GM12878 (cell line): ENCODE measurements at regions not wholly inside any gene's neighbourhood (a gene's known extent, or its start where the extent isn't known, plus 50 kb on each side); places are given as distances from the start of the nearest gene placed in this dataset.

Experiments
- ATAC-seq: fragments of 200-7000 bp; cut with Tn5 transposase; 3 replicates; pipeline ENCODE4 v1.9.1; 2020; ENCODE audit warnings: mild to moderate bottlenecking, moderate library complexity
- BruUV-seq: library from RNA; stranded (reverse); fragments of 400-500 nt; replicated peaks from 2 replicates; lab custom pipeline; 2021; lab: Mats Ljungman, UMichigan
- CTCF ChIA-PET: fragments of 300-600 bp; sonication (Branson Sonifier 250); formaldehyde crosslinking; extraction: SDS; loops from one replicate; lab custom pipeline; 2021; ENCODE audit warnings: inconsistent platforms; lab: Yijun Ruan, JAX
- POLR2A ChIA-PET: fragments of 350-600 bp; formaldehyde crosslinking; extraction: SDS; loops from one replicate; lab custom pipeline; 2021; ENCODE audit warnings: inconsistent platforms; lab: Charles Lee
- RAD21 ChIA-PET: fragments of 300-600 bp; sonication (Branson Sonifier 250); formaldehyde crosslinking; loops from one replicate; lab custom pipeline; 2023; ENCODE audit warnings: antibody characterized with exemption; ENCODE audit not compliant: unreplicated experiment; lab: Charles Lee
- SMC1A ChIA-PET: fragments of 300-600 bp; sonication (Branson Sonifier 250); formaldehyde crosslinking; loops from one replicate; lab custom pipeline; 2023; ENCODE audit not compliant: unreplicated experiment, uncharacterized antibody; lab: Charles Lee
- DNase-seq: peaks from one replicate; pipeline ENCODE4 v3.0.0-alpha.2; 2011; ENCODE audit warnings: low read depth, low spot score
- FAIRE-seq: peaks from 3 replicates; lab custom pipeline; 2011; peaks lifted over from hg19 to GRCh38; lab: Jason Lieb, UNC
- H2AFZ ChIP-seq: 2 replicates; pipeline ENCODE4 v1.6.0; 2011; ENCODE audit warnings: low read depth, low read length, control low read depth; ENCODE audit not compliant: control insufficient read depth
- H3K27ac ChIP-seq: 2 replicates; pipeline ENCODE4 v1.5.1; 2011; ENCODE audit warnings: control low read depth; ENCODE audit not compliant: control insufficient read depth, insufficient read depth
- H3K27me3 ChIP-seq, 2 experiments: replicated peaks in 1 of 2; 2 replicates each; pipeline versions ENCODE4 v1.6.0 to v1.6.1; 2011; ENCODE audit warnings: low read length in 1 of 2; ENCODE audit not compliant: control insufficient read depth in 2 of 2, insufficient read depth in 2 of 2
- H3K36me3 ChIP-seq, 2 experiments: 2 replicates each; pipeline ENCODE4 v1.5.1; 2011; ENCODE audit warnings: low read length in 1 of 2; ENCODE audit not compliant: control insufficient read depth in 2 of 2, insufficient read depth in 2 of 2
- H3K4me1 ChIP-seq: 2 replicates; pipeline ENCODE4 v1.6.1; 2011; ENCODE audit warnings: mild to moderate bottlenecking, low read length, moderate library complexity, mixed read lengths; ENCODE audit not compliant: control insufficient read depth, insufficient read depth
- H3K4me2 ChIP-seq: 2 replicates; pipeline ENCODE4 v1.6.0; 2011; ENCODE audit warnings: control low read depth; ENCODE audit not compliant: control insufficient read depth, insufficient read depth
- H3K4me3 ChIP-seq: fragments of 200-600 bp; sonication (generic); 2 replicates; pipeline ENCODE4 v1.5.1; 2016
- H3K79me2 ChIP-seq: 2 replicates; pipeline ENCODE4 v1.6.0; 2011; ENCODE audit warnings: low read length; ENCODE audit not compliant: control insufficient read depth, insufficient read depth
- H3K9ac ChIP-seq: 2 replicates; pipeline ENCODE4 v1.8.0; 2011; ENCODE audit warnings: low read length, control low read depth, mixed read lengths; ENCODE audit not compliant: control insufficient read depth, insufficient read depth
- H3K9me3 ChIP-seq: replicated peaks from 3 replicates; pipeline ENCODE4 v1.5.1; 2011; ENCODE audit warnings: mild to moderate bottlenecking, low read length; ENCODE audit not compliant: control insufficient read depth, insufficient read depth
- H4K20me1 ChIP-seq: 2 replicates; pipeline ENCODE4 v1.6.0; 2011; ENCODE audit not compliant: control insufficient read depth, insufficient read depth
- HCFC1 ChIP-seq: fragments of 150-350 bp; IDR thresholded peaks from 2 replicates; pipeline ENCODE4 v1.6.1; 2014; ENCODE audit warnings: low read length
- NFYA ChIP-seq: IDR thresholded peaks from 2 replicates; pipeline ENCODE4 v1.6.1; 2011; ENCODE audit warnings: low read depth, mild to moderate bottlenecking, low read length, improper control_type of control experiment, borderline replicate concordance
- NR2C1 ChIP-seq: fragments of 450-650 bp; IDR thresholded peaks from 2 replicates; pipeline ENCODE4 v1.6.1; 2017; ENCODE audit warnings: antibody characterized with exemption, mild to moderate bottlenecking, moderate library complexity
- NR2C2 ChIP-seq: IDR thresholded peaks from 2 replicates; pipeline ENCODE4 v1.6.1; 2011; ENCODE audit warnings: borderline replicate concordance, low read depth; ENCODE audit not compliant: control insufficient read depth, insufficient read length
- PAX8 ChIP-seq: fragments of 450-650 bp; IDR thresholded peaks from 2 replicates; pipeline ENCODE4 v1.6.1; 2017; ENCODE audit warnings: mild to moderate bottlenecking, moderate library complexity
- RAD21 ChIP-seq: IDR thresholded peaks from 2 replicates; pipeline ENCODE4 v1.6.1; 2011; ENCODE audit warnings: mild to moderate bottlenecking, low read depth, low read length, moderate library complexity; ENCODE audit not compliant: insufficient read depth
- RAD51 ChIP-seq: fragments of 450-650 bp; IDR thresholded peaks from 2 replicates; pipeline ENCODE4 v1.6.1; 2016; ENCODE audit warnings: moderate library complexity, mild to moderate bottlenecking, inconsistent platforms
- RB1 ChIP-seq: fragments of 450-650 bp; formaldehyde crosslinking; IDR thresholded peaks from 2 replicates; pipeline ENCODE4 v1.6.1; 2017; ENCODE audit warnings: mild to moderate bottlenecking, borderline replicate concordance
- SMC3 ChIP-seq: IDR thresholded peaks from 2 replicates; pipeline ENCODE4 v1.6.1; 2011; ENCODE audit warnings: low read length, improper control_type of control experiment, borderline replicate concordance
- STAT1 ChIP-seq: fragments of 450-650 bp; conservative IDR thresholded peaks from 2 replicates; pipeline ENCODE4 v1.6.1; 2014; ENCODE audit warnings: antibody characterized with exemption, mild to moderate bottlenecking
- SUPT20H ChIP-seq: IDR thresholded peaks from 2 replicates; pipeline ENCODE4 v1.6.1; 2011; ENCODE audit warnings: low read depth, mild to moderate bottlenecking, low read length, moderate library complexity, borderline replicate concordance; ENCODE audit not compliant: control insufficient read depth
- SUZ12 ChIP-seq: fragments of 200-600 bp; sonication (generic); IDR thresholded peaks from one replicate; pipeline ENCODE4 v1.6.1; 2018; ENCODE audit warnings: antibody characterized with exemption, mild to moderate bottlenecking; ENCODE audit not compliant: unreplicated experiment
- YY1 ChIP-seq: IDR thresholded peaks from 2 replicates; pipeline ENCODE4 v1.6.1; 2011; ENCODE audit warnings: low read depth, mild to moderate bottlenecking, low read length
- ZBTB11 ChIP-seq: fragments of 450-650 bp; formaldehyde crosslinking; IDR thresholded peaks from 2 replicates; pipeline ENCODE4 v1.5.0; 2022; ENCODE audit warnings: mild to moderate bottlenecking, missing genetic modification characterization
- WGBS: methylation state at CpG from one replicate; pipeline ENCODE4 v1.1.6; 2016; ENCODE audit warnings: low lambda C conversion rate; ENCODE audit not compliant: insufficient replicate concordance, insufficient coverage; ENCODE audit errors: missing lambda C conversion rate; 5-methylcytosine and 5-hydroxymethylcytosine counted together
- in situ Hi-C: fragments of 300-500 bp; cut with MboI; formaldehyde crosslinking; loops from 9 replicates; pipeline ENCODE4 v1.14.3; 2018; ENCODE audit warnings: mixed read lengths
- intact Hi-C: fragments of 100-400 bp; cut with micrococcal nuclease; formaldehyde crosslinking; loops from one replicate; pipeline ENCODE4 v1.14.2; 2022; ENCODE audit not compliant: unreplicated experiment
- TF ChIP-seq, protein P1 (sequence below): fragments of 450-650 bp; IDR thresholded peaks from 2 replicates; pipeline ENCODE4 v1.6.1; 2017; ENCODE audit warnings: mild to moderate bottlenecking, low read depth, inconsistent platforms; ENCODE audit not compliant: poor library complexity, severe bottlenecking
- TF ChIP-seq, protein P2 (sequence below): IDR thresholded peaks from 2 replicates; pipeline ENCODE4 v1.6.1; 2012; ENCODE audit warnings: low read depth, low read length, improper control_type of control experiment

DNA sequence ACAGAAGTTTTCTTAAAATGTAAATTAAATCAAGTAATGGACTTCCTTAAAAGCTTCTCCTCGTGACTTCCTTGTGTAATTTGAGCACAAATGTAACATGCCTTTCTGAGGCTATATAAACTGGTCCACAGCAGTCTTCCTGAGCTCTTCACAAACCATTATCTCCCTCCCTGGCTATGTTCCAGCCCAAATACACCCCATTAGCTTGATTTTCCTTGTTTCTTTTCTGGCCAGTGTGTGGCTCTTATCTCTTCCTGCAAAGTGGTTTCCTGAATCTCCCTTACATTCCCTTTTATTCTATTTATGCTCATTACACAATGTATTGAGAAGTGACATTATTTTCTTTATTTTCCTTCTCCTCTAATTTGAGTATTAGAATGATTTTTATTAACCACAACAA is 1085.3 kb upstream of the PCDH10 start:
- peaks cover 2% of the 10 kb centered on the region; the same call in 1 of the 3 replicates for H3K9me3 ChIP-seq

More for the DNA sequence above, 1085.3 kb upstream of the PCDH10 start:
- ChIA-PET RAD21 (no interaction called here), POLR2A (no interaction called here), SMC1A (interaction anchor here (1.4 kb wide), 1 partner anchor 20 kb away, joined by 3 read pairs; no protein-coding TSS in a partner anchor), CTCF (interaction anchor here (1.8 kb wide), 1 partner anchor 10 kb away, joined by 5 read pairs; no protein-coding TSS in a partner anchor)
- ATAC-seq, result no peak
- DNase-seq, result no peak
- Histone ChIP-seq H3K4me3 (no peak overlapping the region), H3K79me2 (no peaks in the 10 kb centered on the region), H3K9ac (no peak overlapping the region), H3K27ac (no peak overlapping the region), H3K27me3 (no peaks in the 10 kb centered on the region), H4K20me1 (no peaks in the 10 kb centered on the region), H3K4me2 (no peak overlapping the region), H3K36me3 (no peaks in the 10 kb centered on the region), H3K4me1 (no peaks in the 10 kb centered on the region), H2AFZ (no peak overlapping the region)
- WGBS, result 0% methylated on average over 1 of the region's 1 CpG
- in situ Hi-C loops, result no loop called here
- intact Hi-C loops, result no loop called here
- no peak for FAIRE-seq
- BruUV-seq, result no TSS peak
- TF ChIP-seq SUZ12, result no peak
- TF ChIP-seq NR2C1, result no peak
- no peak for TF ChIP-seq RAD51
- no peak for TF ChIP-seq ZBTB11 (CRISPR knock-in tag)
- TF ChIP-seq, protein P1, sequence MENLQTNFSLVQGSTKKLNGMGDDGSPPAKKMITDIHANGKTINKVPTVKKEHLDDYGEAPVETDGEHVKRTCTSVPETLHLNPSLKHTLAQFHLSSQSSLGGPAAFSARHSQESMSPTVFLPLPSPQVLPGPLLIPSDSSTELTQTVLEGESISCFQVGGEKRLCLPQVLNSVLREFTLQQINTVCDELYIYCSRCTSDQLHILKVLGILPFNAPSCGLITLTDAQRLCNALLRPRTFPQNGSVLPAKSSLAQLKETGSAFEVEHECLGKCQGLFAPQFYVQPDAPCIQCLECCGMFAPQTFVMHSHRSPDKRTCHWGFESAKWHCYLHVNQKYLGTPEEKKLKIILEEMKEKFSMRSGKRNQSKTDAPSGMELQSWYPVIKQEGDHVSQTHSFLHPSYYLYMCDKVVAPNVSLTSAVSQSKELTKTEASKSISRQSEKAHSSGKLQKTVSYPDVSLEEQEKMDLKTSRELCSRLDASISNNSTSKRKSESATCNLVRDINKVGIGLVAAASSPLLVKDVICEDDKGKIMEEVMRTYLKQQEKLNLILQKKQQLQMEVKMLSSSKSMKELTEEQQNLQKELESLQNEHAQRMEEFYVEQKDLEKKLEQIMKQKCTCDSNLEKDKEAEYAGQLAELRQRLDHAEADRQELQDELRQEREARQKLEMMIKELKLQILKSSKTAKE, result no peak
- no peak for TF ChIP-seq YY1
- TF ChIP-seq SUPT20H, result no peak
- TF ChIP-seq HCFC1, result no peak
- TF ChIP-seq NR2C2, result no peak
- TF ChIP-seq SMC3, result no peak
- TF ChIP-seq NFYA, result no peak
- TF ChIP-seq RAD21, result no peak
- no peak for TF ChIP-seq STAT1
- TF ChIP-seq RB1, result no peak
- TF ChIP-seq PAX8, result no peak
- TF ChIP-seq, protein P2, sequence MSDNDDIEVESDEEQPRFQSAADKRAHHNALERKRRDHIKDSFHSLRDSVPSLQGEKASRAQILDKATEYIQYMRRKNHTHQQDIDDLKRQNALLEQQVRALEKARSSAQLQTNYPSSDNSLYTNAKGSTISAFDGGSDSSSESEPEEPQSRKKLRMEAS, result no peak
